GM19239 (cell line): ENCODE measurements at regions not wholly inside any gene's neighbourhood (a gene's known extent, or its start where the extent isn't known, plus 50 kb on each side); places are given as distances from the start of the nearest gene placed in this dataset.

Experiments
- DNase-seq: peaks from one replicate; pipeline ENCODE4 v3.0.0; 2011; ENCODE audit warnings: low spot score; ENCODE audit not compliant: insufficient read length
- FAIRE-seq: peaks from 2 replicates; lab custom pipeline; 2011; peaks lifted over from hg19 to GRCh38; lab: Jason Lieb, UNC

- DNase-seq (no peak), FAIRE-seq (no peak)
Observed at GRCh38 chr2:136233298-136233697, 115.3 kb upstream of the CXCR4 start.

- FAIRE-seq: no peak
Observed at GRCh38 chr2:136232456-136233172, 114.7 kb upstream of the CXCR4 start.

GRCh38 chr2:136230464-136230863, 112.5 kb upstream of the CXCR4 start:
- DNase-seq: no peak
- no peak for FAIRE-seq

More at GRCh38 chr2:136232456-136233172, 114.7 kb upstream of the CXCR4 start:
- DNase-seq: no peak

- DNase-seq: no peak
- no peak for FAIRE-seq
Observed at GRCh38 chr2:136226903-136227302, 109.0 kb upstream of the CXCR4 start.

GRCh38 chr2:136225950-136226835, 108.2 kb upstream of the CXCR4 start:
- FAIRE-seq (no peak), DNase-seq (no peak)

GRCh38 chr2:136223274-136223673, 105.3 kb upstream of the CXCR4 start:
- FAIRE-seq: no peak

GRCh38 chr2:136222862-136223261, 104.9 kb upstream of the CXCR4 start:
- no peak for FAIRE-seq
- no peak for DNase-seq

More at GRCh38 chr2:136223274-136223673, 105.3 kb upstream of the CXCR4 start:
- DNase-seq: no peak

GRCh38 chr2:136221026-136221425, 103.1 kb upstream of the CXCR4 start:
- no peak for DNase-seq
- FAIRE-seq: no peak

- no peak for DNase-seq
- no peak for FAIRE-seq
Observed at GRCh38 chr2:136219963-136220362, 102.0 kb upstream of the CXCR4 start.

GRCh38 chr2:136219341-136219740, 101.4 kb upstream of the CXCR4 start:
- DNase-seq (no peak), FAIRE-seq (no peak)

GRCh38 chr2:136217996-136218395, 100.0 kb upstream of the CXCR4 start:
- FAIRE-seq (no peak), DNase-seq (no peak)

- FAIRE-seq (no peak), DNase-seq (no peak)
Observed at GRCh38 chr2:136215908-136216472, 98.0 kb upstream of the CXCR4 start.

- FAIRE-seq (no peak), DNase-seq (no peak)
Observed at GRCh38 chr2:136215449-136215848, 97.5 kb upstream of the CXCR4 start.

- DNase-seq (no peak), FAIRE-seq (no peak)
Observed at GRCh38 chr2:136214307-136215200, 96.6 kb upstream of the CXCR4 start.

- no peak for FAIRE-seq
- DNase-seq: no peak
Observed at GRCh38 chr2:136213836-136214235, 95.9 kb upstream of the CXCR4 start.

GRCh38 chr2:136212426-136213378, 94.8 kb upstream of the CXCR4 start:
- FAIRE-seq (peak; percentile 66), DNase-seq (no peak)

GRCh38 chr2:136211701-136212100, 93.8 kb upstream of the CXCR4 start:
- no peak for DNase-seq
- FAIRE-seq: no peak

GRCh38 chr2:136210822-136211221, 92.9 kb upstream of the CXCR4 start:
- DNase-seq (no peak), FAIRE-seq (peak; percentile 59)

GRCh38 chr2:136210455-136210805, 92.5 kb upstream of the CXCR4 start:
- no peak for DNase-seq

More at GRCh38 chr2:136210455-136210805, 92.5 kb upstream of the CXCR4 start:
- no peak for FAIRE-seq
